PC-9 (cell line): ENCODE measurements at regions not wholly inside any gene's neighbourhood (a gene's known extent, or its start where the extent isn't known, plus 50 kb on each side); places are given as distances from the start of the nearest gene placed in this dataset.

Source experiments
- BruUV-seq: library from RNA; stranded (reverse); fragments of 400-500 nt; replicated peaks from 2 replicates; lab custom pipeline; 2021; lab: Mats Ljungman, UMichigan
- CTCF ChIA-PET: fragments of 300-600 bp; sonication (Branson Sonifier 250); formaldehyde crosslinking; loops from one replicate; lab custom pipeline; 2022; ENCODE audit warnings: antibody characterized with exemption; lab: Charles Lee
- POLR2A ChIA-PET: fragments of 300-600 bp; sonication (Branson Sonifier 250); formaldehyde crosslinking; loops from one replicate; lab custom pipeline; 2022; ENCODE audit warnings: antibody characterized with exemption; ENCODE audit not compliant: unreplicated experiment; lab: Charles Lee
- DNase-seq, 2 experiments: peaks; one replicate each; pipeline versions ENCODE4 v3.0.0 to v3.0.0-alpha.2; 2015 to 2022; ENCODE audit warnings: mixed read lengths in 1 of 2
- H2AFZ ChIP-seq: fragments of 200-600 bp; sonication (generic); 2 replicates; pipeline ENCODE4 v1.8.1; 2017; ENCODE audit warnings: antibody characterized with exemption
- H3F3A ChIP-seq: fragments of 200-600 bp; sonication (generic); 2 replicates; pipeline ENCODE4 v1.8.1; 2017; ENCODE audit warnings: antibody characterized with exemption, mild to moderate bottlenecking, low read depth; ENCODE audit not compliant: insufficient read depth
- H3K27ac ChIP-seq: fragments of 200-600 bp; sonication (generic); 2 replicates; pipeline ENCODE4 v1.6.1; 2016; ENCODE audit warnings: mixed run types
- H3K27me3 ChIP-seq: fragments of 200-600 bp; sonication (generic); 2 replicates; pipeline ENCODE4 v1.6.1; 2016; ENCODE audit warnings: low read depth, mixed run types; ENCODE audit not compliant: insufficient read depth
- H3K36me3 ChIP-seq: fragments of 200-600 bp; sonication (generic); 2 replicates; pipeline ENCODE4 v1.6.1; 2016; ENCODE audit warnings: low read depth, mixed run types
- H3K4me1 ChIP-seq: fragments of 200-600 bp; sonication (generic); replicated peaks from 2 replicates; pipeline ENCODE4 v1.6.1; 2016; ENCODE audit warnings: mixed run types; ENCODE audit not compliant: insufficient read depth
- H3K4me2 ChIP-seq: fragments of 200-600 bp; sonication (generic); 2 replicates; pipeline ENCODE4 v1.6.1; 2017; ENCODE audit warnings: mixed run types
- H3K4me3 ChIP-seq: fragments of 200-600 bp; sonication (generic); 2 replicates; pipeline ENCODE4 v1.6.1; 2016; ENCODE audit warnings: mixed run types
- H3K79me2 ChIP-seq: fragments of 200-600 bp; sonication (generic); 2 replicates; pipeline ENCODE4 v1.6.1; 2017; ENCODE audit warnings: low read depth, mixed run types
- H3K9me2 ChIP-seq: fragments of 200-600 bp; sonication (generic); 2 replicates; pipeline ENCODE4 v1.8.1; 2017; ENCODE audit warnings: mild to moderate bottlenecking; ENCODE audit not compliant: insufficient read depth
- H3K9me3 ChIP-seq: fragments of 200-600 bp; sonication (generic); 2 replicates; pipeline ENCODE4 v1.8.1; 2016; ENCODE audit warnings: low read depth; ENCODE audit not compliant: insufficient read depth
- H4K20me1 ChIP-seq: fragments of 200-600 bp; sonication (generic); 2 replicates; pipeline ENCODE4 v1.8.1; 2017; ENCODE audit not compliant: insufficient read depth
- EZH2 ChIP-seq: fragments of 200-600 bp; sonication (generic); IDR thresholded peaks from 2 replicates; pipeline ENCODE4 v1.8.0; 2017; ENCODE audit warnings: antibody characterized with exemption, low read depth
- intact Hi-C: fragments of 100-400 bp; cut with micrococcal nuclease; formaldehyde crosslinking; loops from one replicate; pipeline ENCODE4 v1.10.0; 2022; ENCODE audit not compliant: unreplicated experiment
- TF ChIP-seq, protein P1 (sequence below): fragments of 200-600 bp; sonication (generic); conservative IDR thresholded peaks from 2 replicates; pipeline ENCODE4 v1.6.1; 2017; ENCODE audit warnings: mixed run types, antibody characterized with exemption, mild to moderate bottlenecking, moderate library complexity

DNA sequence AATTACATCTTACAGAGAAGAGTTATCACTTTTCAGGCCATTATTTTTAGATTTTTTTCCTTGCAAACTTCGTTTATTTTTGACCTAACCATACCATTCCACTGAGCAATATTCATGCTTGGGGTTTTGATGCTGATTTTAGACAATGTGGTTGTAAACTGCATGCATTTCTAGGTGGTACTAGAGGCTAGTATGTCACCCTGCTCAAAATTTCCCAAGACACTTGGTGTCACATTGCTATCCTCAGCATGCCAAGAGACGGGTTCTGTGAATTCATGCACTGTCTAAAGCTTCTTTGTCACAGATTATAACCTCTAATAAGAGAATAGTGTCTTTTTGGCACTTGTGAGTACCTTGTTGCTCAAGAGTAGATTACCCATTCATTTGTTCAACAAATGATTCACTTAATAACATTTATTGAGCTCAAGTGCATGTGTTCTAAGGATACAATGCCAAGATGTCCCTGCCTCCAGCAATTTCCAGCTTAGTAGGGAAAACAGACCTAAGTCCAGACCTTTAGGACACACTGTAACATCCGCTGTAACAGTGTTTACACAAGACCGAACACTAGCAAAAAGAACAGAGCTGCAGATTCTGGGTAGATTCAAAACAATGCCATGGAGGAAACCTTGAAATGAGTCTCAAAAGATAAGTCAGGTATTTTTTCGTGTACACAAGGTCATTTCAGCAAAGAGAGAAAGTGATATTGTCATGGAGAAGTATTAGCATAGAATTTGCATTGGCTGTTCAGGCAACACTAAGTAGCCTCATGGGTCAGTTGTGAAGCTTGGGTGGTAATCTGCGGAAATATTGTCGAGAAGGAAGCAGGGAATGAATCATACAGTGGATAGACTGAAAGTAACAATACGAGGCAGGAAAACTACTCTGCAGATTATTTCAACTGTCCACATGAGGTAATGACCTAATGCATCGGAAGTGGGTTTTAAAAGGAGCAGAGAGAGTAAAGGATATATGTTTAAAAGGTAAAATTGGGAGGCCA, 515.1 kb upstream of the ZFP42 start:
- H3K36me3 ChIP-seq = no peaks in the 10 kb centered on the region
- ChIA-PET POLR2A (no interaction called here), CTCF (no interaction called here)
- no peak overlapping the region for H3K4me3 ChIP-seq
- H3K79me2 ChIP-seq = no peaks in the 10 kb centered on the region
- H3F3A ChIP-seq = no peaks in the 10 kb centered on the region
- H2AFZ ChIP-seq = no peak overlapping the region
- H3K9me3 ChIP-seq = no peaks in the 10 kb centered on the region
- no peak overlapping the region for H3K27ac ChIP-seq
- H3K9me2 ChIP-seq = no peaks in the 10 kb centered on the region
- BruUV-seq = no TSS peak
- no peak for DNase-seq
- intact Hi-C loops = no loop called here
- no peaks in the 10 kb centered on the region for H3K4me1 ChIP-seq
- TF ChIP-seq, protein P1, sequence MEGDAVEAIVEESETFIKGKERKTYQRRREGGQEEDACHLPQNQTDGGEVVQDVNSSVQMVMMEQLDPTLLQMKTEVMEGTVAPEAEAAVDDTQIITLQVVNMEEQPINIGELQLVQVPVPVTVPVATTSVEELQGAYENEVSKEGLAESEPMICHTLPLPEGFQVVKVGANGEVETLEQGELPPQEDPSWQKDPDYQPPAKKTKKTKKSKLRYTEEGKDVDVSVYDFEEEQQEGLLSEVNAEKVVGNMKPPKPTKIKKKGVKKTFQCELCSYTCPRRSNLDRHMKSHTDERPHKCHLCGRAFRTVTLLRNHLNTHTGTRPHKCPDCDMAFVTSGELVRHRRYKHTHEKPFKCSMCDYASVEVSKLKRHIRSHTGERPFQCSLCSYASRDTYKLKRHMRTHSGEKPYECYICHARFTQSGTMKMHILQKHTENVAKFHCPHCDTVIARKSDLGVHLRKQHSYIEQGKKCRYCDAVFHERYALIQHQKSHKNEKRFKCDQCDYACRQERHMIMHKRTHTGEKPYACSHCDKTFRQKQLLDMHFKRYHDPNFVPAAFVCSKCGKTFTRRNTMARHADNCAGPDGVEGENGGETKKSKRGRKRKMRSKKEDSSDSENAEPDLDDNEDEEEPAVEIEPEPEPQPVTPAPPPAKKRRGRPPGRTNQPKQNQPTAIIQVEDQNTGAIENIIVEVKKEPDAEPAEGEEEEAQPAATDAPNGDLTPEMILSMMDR = no peak
- no peak for TF ChIP-seq EZH2
- H4K20me1 ChIP-seq = no peaks in the 10 kb centered on the region
- H3K27me3 ChIP-seq = no peaks in the 10 kb centered on the region
- H3K4me2 ChIP-seq = no peak overlapping the region

DNA sequence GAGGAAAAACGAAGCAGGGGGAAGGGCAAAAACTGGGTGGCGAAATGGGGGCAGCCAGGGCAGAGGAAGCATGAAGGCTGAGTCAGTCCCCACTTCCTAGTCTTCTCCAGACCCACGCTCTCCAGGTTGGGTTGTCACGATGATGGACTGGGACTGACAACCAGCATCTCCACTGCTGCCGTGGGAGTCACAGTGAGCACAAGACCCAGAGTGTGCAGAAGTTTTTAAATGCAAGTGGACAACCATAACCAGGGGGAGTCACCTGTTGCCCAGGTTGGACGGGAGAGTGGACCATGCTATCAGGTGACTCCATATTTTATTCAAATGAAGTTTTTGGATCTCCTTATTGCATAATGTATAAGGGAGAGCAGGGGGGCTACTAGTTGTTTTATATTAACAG, 511.4 kb upstream of the ZFP42 start:
- DNase-seq = no peak
- no peaks in the 10 kb centered on the region for H3K36me3 ChIP-seq
- no peaks in the 10 kb centered on the region for H3K27me3 ChIP-seq
- H3F3A ChIP-seq = no peaks in the 10 kb centered on the region
- no peaks in the 10 kb centered on the region for H3K9me3 ChIP-seq
- H3K4me1 ChIP-seq = no peaks in the 10 kb centered on the region
- H3K4me2 ChIP-seq = no peak overlapping the region
- no peaks in the 10 kb centered on the region for H3K9me2 ChIP-seq
- H4K20me1 ChIP-seq = no peaks in the 10 kb centered on the region
- no peak overlapping the region for H3K4me3 ChIP-seq
- CTCF ChIA-PET = no interaction called here
- POLR2A ChIA-PET = no interaction called here
- BruUV-seq = no TSS peak
- TF ChIP-seq, protein P1 = no peak
- TF ChIP-seq EZH2 = no peak
- intact Hi-C loops = no loop called here
- H3K79me2 ChIP-seq = no peaks in the 10 kb centered on the region
- no peak overlapping the region for H2AFZ ChIP-seq
- no peak overlapping the region for H3K27ac ChIP-seq

DNA sequence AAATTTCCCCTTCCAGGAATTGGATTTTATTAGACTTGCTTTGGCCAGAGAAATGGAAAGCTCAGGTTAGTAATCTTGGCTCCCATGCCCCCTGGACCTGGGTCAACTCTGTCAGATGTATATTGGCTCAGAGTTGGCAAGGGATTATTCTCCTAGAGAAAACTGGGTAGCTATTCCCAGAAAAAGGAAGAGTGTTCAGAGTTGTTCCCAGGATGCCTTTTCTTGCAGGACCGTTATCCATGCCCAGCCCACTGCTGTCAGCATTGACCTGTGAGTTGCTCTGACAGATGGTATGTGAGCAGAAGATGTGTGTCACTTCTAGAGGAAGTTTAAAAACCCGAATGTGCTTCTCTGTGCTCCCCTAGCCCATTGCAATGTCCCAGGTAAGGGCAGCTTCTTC, 509.9 kb upstream of the ZFP42 start:
- H3K9me3 ChIP-seq = no peaks in the 10 kb centered on the region
- H2AFZ ChIP-seq = no peak overlapping the region
- no peaks in the 10 kb centered on the region for H3K27me3 ChIP-seq
- no TSS peak for BruUV-seq
- no peak overlapping the region for H3K27ac ChIP-seq
- H3F3A ChIP-seq = no peaks in the 10 kb centered on the region
- no peaks in the 10 kb centered on the region for H3K79me2 ChIP-seq
- no peaks in the 10 kb centered on the region for H3K36me3 ChIP-seq
- intact Hi-C loops = no loop called here
- H3K9me2 ChIP-seq = no peaks in the 10 kb centered on the region
- no peak for DNase-seq
- H3K4me2 ChIP-seq = no peak overlapping the region
- no peaks in the 10 kb centered on the region for H3K4me1 ChIP-seq
- CTCF ChIA-PET = no interaction called here
- no peaks in the 10 kb centered on the region for H4K20me1 ChIP-seq
- TF ChIP-seq, protein P1 = no peak
- no peak for TF ChIP-seq EZH2
- POLR2A ChIA-PET = no interaction called here
- H3K4me3 ChIP-seq = no peak overlapping the region
